ENCODE measurements at regions not wholly inside any gene's neighbourhood (a gene's known extent, or its start where the extent isn't known, plus 50 kb on each side); places are given as distances from the start of the nearest gene placed in this dataset.
A peak's percentile ranks its signal among the peaks of the same experiment; 100 is the strongest.

DNA sequence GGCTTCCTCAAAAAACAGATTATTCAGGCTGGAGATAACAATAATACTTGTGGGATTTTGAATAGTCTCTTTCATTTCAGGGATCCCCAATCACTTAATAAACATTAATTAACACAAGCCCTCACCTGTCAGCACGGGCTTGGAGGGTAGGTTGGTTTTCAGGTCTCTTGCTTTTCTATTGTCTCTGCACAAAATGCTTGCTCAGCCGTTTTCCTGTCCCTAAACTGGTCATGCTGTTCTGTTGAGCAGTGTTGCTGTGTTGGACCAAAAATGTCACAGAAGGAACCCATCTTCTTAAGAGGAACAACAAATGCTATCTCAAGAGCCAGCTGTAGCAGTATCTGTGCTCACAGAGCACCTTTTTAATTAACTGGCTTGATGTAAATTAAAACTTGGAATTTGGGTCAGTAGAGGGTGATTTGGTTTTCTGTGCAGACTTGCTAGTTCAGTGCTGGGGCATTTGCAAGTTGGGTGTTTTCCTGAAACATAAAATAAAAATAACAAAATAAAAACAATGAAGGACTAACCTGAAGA is 231.8 kb upstream of the CRY1 start:
- no peak for DNase-seq

DNA sequence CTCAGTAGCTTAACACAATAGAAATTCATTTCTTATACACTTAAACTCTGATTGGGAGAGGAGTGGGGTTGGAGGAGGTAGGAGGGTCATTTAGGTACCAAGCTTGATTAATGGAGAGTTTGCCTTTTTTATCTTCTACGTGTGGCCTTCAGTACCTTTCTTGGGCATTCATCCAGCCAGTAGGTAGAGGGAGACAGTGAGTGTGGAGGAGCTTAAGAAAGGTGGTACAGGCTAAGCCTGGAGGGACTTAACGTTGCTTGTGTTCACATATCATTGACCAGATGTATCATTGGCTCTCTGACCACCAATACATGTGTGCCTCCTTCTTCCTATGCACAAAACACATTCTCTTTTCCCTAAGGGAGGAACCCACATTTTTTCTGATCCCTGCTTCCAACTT is 232.9 kb upstream of the CRY1 start:
- DNase-seq = no peak

DNA sequence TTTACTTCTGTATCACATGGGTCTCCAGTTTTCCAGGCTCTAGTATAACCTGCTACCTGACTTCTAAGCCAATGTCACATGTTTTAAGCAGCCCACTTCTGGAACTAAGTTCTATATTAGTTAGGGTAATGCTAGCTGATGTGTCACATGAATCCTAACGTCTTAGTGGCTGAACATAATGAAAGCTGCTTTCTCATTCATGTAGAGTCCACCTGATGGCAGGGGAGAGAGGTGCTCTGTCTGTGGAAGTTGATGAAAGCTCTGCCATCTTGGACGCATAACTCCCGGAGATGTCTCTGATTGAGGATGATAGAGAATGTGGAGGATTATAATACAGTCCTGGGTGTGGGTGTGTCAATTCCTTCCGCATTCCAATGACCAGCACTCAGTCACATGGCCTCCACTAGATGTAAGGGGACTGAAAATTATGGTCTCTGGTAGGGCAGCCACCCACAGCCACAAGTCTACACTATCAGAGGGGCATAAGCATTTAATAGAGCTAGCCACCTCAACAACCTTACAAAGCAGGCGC is 234.4 kb upstream of the CRY1 start:
- DNase-seq = no peak

DNA sequence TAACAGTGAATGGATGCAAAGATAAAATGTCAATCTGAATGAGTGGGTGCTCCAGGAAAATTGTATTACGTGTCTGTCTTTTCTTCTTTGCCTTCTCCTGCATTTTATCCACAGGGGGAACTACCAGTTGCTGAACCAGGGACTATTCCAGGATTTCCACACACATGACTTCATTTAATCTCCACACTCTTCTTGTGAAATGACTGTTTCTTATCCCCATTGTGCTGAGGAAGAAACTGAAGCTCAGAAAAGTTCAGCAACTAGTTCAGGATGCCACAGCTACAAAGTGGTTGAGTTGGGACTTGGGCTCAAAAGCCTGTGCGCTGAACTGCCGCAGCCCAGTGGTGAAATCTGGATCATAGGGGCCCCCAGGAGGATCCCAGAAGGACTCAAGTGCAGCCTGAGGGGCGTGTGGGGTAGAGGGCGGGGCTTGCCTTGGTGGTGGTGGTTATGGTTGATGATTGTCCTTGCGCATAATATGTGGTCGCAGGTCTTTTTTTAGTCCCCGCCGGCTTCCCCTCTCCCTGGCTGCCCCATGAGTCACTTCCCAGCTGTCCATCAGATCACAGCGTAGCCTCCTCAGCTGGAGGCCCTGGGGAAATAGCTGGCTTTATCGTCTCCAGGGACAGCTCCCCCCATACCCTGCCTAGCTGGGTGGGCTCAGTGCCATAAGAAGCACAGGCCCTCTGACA is 235.2 kb upstream of the CRY1 start:
- no peak for DNase-seq

DNA sequence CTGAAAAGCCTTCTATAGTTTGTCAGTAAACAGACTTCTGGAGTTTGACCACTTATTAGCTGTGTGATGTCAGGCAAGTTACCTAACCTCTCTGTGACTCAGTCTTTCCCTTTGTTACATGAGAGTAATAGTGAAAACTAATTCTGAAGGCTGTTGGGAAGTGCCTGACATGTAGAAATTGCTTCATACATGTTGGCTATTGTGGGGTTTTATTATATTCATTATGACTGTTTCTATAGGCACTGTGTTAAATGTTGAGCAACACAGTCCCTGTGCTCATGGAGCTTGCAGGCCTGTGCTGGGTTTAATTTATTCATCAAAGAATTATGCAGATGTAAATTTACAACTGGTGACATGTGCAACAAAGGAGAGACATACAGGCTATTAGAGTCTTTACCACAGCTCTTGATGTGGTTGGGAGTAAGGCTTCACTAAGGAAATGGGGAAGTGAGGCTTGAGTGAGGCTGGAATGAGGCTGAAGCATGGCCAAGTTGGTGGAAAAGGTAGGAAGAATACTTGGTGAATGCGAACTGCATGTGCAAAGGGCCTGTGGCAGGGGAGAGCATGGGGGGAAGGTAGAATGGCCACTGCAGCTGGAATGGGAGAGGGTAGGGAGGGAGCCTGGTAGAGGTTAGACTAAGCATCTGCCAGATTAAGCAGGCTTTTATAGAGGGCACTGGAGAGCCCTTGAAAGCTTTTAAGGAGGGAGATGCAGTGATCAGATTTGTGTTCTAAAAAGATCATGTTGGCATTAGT is 236.4 kb upstream of the CRY1 start:
- DNase-seq = no peak

DNA sequence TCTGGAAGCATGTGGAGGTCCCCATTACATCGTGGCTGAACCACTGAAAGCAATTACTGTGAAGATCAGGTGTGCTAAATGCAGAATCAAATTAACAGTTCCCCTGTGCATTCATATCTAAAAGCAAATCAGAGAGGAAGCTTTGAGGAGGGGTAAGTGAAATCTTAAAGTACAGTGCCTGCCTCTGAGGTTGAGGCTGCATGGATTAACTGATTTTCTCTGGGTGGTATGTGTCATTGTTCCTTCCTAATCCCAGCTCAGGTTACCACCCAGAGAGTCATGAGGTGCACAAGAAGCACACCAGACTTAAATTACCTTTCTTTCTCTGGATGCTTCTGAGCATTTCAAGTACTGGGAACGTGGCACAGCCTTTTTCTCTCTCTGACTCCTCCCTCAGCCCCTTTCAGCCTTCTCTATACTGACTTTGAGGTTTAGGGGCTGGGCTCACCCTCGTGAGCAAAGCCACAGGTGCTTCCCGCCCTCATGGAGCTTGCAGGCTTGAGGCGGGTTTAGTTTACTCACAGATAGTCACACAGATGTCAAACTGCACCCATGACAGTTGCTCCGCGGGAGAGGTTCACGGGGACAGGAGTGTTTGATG is 237.6 kb upstream of the CRY1 start:
- DNase-seq = no peak

DNA sequence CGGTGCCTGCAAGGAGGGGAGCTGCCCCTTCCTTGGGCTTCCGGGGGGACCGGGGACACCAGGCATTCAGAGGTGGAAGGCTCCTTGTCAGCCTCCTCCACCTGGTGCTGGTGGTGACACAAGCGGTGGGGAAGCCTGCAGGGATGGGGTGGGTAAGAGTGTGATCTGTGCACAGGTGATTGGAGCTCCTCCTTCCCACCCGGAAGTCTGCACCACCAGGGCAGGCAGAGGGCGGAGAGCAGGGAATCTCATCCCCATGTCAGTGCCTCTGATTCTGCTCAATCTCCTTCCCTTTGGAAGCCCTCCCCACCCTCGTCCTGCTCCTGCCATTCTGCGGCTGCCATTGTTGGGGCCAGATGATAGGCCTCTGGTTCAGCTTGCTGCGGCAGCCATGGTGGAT is 238.1 kb upstream of the CRY1 start:
- DNase-seq = no peak

DNA sequence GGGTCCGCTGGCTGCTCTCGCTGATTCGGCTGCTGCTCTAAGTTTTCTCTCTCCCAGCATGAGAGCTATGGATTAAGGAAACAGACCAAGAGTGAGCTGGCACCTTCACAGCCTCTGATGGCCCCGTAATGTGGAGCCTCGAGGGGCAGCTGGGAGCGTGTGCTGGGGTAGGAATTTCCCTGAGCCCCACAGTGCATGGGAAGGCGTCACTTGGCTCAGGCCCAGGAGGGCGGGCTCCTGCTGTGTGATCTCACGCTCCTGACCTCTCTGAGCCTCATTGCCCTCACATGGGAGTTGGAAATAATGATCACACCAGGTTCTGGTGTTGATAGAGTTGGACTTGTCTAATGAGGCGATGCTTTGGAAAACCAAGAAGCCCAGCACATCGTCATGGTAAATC is 238.6 kb upstream of the CRY1 start:
- no peak for DNase-seq

DNA sequence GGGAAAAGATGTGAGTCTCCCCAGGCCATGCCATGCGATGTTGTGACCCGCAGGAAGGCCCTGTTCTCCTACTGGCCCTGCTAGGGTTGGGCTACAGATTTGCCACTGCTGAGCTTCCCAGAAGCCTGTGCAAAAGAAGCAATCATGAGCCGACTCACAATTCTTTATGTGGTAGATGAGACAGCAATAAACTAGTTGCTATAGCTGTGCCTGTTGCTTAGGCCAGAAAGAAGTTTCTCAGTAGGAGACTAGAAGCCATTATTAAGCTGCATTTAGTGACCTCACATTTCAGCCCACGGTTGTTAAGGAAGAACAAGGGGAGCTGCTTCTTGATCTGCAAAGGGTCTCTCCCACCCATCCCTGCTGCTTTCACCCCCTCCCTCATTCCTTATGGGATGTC is 239.4 kb upstream of the CRY1 start:
- no peak for DNase-seq

DNA sequence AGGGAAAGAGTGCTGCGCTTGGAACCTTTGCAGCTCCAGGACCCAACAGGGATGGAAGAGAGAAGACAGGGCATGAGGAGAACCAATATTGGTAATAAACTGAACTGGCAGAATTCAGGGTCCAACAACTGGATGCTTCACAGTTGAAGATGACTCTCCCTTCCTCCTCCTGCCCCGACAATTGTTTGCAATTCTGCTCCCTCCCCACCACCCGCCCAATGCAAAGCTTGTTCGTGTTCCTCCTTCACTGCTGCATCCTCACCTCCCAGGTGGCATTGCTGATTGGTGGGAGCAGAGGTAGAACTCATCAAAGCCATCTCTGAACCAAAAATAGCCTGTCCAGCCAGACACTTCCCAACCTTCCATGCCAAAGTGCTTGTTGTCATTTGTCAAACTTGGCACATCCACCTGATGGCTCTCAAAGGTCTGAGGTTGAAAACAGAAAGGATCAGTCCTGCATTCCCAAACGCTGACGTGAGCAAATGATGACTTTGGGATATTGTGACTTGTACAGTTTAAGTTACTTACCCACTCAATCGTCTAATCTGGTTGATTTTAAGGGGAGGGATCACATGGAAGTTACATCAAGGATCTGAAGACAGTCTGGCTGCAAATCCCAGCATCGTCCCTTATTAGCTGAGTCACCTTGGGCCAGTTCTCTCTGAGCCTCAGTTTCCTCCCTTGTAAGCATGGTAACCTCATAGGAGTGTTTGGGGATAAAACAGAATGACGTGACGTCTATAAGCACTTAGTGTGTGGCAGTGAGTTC is 242.6 kb upstream of the CRY1 start:
- no peak for DNase-seq

DNA sequence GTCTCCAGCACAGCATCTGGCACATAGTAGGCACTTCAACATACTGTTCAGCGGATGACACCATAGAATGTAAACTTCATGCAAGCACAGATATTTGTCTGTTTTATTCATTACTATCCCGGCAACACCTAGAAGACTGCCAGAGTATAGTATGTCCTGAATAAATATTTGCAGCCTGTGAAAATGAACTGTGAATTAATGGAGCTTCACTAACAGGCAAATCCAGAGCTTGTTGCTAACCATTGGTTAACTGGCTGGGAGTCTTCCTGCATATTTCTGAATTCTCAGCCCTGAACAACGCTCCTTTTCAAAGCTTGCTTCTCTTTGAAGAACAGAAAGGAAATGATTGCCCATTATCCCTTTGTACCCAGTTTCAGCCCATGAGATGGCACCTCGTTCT is 243.3 kb upstream of the CRY1 start:
- DNase-seq = no peak

DNA sequence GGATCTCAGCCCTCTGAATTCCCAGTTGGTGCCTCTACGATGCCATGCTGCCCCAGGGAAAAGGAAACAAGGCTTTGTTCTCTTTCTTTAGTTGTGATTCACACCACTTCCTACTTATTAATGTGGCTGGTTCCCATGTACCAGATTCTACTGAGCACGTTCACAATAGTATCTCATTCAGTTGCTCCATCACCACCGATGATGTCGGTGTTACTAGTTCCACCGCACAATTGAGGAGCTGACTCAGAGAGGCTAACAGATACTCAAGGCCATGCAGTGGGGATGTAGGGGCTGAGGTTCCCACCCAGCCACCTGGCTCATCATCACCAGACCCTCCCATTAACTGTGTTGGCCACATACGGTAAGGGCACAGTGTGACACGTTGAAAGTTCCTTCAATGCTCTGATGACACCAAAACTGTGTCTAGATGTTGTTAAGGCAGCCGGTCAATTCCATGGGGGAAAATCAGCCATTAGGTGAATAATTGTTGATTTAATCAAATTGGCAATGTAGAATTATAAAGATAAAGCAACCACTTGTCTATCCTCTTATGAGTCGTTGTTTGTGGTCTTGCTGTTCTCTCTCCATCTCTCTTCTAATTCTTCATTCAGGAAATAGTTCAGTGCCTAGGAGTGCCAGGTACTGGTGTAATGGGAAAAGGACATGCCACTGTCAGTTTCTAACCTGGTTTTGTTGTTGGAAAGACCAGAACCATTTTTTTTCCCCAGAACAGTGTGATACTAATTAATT is 244.2 kb upstream of the CRY1 start:
- DNase-seq = no peak

DNA sequence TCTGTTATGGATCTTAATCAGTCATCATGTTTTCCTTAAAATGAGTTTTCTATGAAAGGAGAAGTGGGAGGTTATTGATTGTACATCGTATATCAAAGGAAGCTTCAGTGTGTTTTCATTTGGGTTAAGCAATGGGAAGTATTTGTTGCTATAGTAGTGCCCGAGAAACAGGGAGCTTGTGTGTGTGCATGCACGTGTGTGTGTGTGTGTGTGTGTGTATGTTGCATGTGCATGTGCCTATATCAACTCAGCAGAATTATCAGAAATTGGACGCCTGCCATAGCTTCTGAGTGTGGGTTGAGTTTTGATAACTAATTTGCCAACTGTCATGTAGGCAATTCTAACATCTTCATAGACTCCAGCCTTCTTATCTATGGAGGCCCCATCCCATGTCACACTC is 246.1 kb upstream of the CRY1 start:
- no peak for DNase-seq

DNA sequence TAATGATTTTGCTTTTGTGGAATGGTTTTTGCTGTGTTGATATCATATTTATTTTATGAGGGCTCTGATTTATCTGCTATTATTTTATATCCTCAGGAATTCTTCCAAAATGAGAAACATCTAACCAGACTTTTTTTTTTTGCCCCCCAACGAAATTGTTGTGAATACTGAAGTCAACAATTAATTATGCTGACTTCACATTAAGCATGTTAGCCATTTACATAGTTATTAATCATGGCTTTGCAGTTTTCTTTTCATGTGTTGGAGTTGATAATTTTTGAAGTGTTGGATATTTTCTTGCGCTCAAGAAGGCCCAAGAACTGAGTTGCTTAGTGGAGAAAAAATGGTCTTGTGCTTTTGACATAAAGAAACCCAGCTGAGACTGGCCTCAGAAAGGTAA is 246.6 kb upstream of the CRY1 start:
- no peak for DNase-seq

DNA sequence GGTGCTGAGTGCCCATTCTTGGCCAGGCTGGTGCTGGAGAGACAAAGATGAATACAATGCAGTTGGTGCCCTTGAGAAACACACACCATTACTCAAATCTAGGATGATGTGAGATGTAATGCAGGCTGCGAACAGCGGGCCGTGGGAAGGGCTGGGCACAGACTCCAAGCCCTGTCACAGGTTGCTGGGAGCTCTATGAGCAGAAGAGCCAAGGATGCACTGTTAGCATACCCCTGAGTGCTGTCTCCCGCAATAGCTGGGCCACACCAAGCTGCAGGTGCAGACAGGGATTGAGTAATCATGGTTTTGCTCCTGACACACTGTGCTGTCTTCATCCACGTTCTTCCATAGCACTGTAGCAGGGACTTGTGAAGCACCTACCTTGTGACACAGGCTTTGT is 247.5 kb upstream of the CRY1 start:
- DNase-seq = no peak

DNA sequence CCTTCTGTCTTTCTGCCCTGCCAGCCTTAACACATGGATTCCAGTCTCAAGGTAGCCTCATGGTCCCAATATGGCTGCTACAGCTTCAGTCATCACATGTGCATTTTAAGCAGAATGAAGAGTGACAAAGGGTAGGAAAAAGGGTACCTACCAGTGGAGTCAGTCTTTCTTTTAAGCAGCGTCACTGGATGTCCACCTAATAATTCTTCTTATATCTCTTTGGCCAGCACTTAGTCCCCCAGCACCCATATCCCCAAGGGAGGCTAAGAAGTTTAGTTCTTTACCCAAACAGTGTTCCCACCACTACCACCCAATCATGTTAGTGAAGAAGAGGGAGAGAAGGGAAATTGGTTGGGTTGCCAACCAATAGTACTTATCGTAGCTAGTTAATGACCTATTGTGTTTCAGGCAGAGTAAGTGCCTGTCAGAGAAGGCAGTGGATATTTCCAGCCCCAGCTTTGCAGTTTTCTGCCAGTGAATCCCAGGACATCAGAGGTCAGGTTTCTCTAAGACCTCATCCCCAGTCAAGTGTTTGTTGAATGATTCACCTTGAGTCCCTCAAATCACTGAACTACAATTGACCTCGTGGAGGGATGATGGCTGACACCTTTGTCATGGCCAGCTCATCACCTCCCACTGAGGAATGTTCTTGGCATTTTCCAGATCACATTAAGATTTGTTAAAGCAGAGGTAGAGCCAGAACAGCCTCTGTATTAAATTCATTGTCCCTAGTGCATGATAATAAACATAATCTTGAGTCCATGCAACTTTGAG is 250.9 kb upstream of the CRY1 start:
- DNase-seq = no peak

DNA sequence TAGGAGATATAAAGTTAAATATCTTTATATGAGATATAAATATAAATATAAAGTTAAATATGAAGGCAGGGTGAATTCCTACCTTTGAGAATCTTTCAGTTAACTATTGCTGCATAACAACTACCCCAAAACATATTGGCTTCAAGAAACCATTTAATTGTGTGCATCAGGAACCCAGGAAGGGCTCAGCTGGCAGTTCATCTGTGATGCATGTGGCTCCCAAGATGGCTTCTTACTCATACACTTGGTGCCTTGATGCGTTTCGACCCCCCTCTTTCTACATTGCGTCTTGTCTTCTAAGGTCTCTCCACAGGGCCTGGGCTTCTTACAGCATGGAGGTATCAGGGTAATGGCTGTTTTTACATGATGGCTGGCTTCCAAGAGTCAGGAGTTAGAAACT is 253.9 kb upstream of the CRY1 start:
- DNase-seq = no peak

DNA sequence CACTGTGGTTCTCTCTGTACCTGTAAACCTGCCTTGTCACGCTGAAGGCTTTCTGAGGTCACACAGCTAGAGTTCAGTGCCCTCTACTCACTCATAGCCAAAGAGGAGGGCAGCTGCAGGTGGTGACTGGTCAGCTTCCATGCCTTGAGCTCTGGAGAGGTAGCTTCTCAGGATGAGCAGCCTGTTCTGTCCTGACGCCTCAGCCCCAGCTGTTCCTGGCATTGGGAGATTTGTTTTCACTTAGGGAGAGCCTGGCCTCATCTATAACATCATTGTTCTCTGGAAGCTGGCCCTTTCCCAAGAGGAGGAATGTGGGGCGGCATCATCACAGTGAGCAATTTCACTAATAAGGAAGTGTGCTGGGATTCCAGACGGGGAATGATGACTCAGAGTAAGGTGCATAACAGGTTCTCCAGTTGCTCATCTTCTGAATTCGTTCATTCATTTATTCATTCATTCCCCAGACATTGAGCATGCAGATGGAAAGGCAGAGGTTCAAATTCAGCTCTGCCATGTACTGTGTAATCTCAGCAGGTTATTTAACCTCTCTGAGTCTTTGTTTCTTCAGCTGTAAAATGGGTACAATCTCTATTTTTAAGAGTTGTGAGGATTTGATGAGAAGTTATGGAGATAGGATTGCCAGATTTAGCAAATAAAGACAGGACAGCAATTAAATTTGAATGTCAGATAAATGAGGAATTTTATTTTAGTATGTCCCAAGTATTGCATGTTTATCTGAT is 255.8 kb upstream of the CRY1 start:
- DNase-seq = no peak

DNA sequence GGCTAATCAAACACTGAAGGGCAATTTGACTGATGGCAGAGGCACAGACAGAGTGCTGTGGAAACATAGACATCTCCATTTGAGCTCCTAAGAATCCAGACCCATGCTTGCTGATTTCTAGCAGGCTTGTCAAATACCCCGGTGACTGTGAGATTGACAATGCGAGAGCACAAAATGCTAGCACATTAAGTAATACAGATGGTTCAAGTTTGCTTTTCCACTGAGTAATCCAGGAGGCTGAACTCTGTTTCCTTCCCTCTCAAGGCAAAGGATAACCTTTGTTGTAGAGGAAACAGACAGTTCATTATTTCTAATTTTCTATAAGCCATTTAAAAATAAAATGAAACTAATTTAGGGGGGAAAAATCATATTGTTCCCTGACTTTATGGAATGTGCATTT is 256.5 kb upstream of the CRY1 start:
- DNase-seq = no peak

DNA sequence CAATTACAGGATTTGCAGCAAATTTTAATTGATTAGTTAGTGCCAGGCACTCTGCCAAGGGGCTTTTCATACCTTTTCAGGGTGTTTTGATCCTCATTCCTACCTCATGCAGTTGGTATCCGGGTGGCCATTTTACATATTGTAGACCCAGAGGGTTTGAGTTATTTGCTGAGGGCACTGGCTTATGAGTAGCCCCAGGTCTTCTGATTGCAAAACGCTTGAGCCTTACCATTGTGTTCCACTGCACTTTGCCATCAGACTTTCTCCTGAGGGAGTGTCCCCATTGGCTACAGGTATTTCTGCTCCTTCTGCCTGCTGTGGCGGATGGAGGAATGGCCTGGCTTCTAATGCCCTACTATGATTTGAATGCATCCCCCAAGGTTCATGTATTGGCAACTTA is 257.8 kb upstream of the CRY1 start:
- peak; percentile 25 for DNase-seq

DNA sequence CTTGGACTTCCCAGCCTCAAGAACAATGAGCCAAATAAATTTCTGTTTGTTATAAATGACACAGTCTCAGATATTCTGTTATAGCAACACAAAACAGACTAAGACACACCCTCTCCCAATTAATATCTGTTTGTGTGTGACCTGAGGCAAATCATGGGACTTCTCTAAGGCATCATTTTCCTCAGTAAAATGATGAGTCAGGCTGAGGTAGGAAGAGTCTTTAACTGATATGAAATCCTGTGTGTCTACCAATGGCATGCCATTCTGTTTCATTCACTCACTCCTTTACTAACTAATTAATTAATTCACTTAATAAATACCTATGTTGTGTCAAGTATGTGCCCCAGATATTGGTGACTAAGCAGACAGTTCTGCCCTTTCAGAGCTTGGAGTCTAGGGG is 258.4 kb upstream of the CRY1 start:
- DNase-seq = no peak
